ENCODE measurements at regions not wholly inside any gene's neighbourhood (a gene's known extent, or its start where the extent isn't known, plus 50 kb on each side); places are given as distances from the start of the nearest gene placed in this dataset.

DNA sequence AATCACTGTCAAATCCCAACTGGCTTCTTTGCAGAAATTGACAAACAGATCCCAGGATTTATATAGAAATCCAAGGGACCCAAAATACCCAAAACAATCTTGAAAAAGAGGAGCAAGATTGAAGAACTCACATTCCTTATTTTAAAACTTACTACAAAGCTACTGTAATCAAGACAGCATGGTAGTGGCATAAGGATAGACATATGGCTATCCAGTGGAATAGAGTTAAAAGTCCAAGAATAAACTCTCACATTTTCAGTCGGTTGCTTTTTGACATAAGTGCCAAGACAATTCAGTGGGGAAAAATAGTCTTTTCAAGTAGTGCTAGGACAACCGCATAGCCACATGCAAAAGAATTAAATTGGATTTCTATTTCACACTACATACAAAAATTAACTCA lies 81.0 kb upstream of the HOXC13 start:
- WGBS, 5 donors = 83 to 98% (median 93%) methylated on average over 2 of the region's 2 CpGs

DNA sequence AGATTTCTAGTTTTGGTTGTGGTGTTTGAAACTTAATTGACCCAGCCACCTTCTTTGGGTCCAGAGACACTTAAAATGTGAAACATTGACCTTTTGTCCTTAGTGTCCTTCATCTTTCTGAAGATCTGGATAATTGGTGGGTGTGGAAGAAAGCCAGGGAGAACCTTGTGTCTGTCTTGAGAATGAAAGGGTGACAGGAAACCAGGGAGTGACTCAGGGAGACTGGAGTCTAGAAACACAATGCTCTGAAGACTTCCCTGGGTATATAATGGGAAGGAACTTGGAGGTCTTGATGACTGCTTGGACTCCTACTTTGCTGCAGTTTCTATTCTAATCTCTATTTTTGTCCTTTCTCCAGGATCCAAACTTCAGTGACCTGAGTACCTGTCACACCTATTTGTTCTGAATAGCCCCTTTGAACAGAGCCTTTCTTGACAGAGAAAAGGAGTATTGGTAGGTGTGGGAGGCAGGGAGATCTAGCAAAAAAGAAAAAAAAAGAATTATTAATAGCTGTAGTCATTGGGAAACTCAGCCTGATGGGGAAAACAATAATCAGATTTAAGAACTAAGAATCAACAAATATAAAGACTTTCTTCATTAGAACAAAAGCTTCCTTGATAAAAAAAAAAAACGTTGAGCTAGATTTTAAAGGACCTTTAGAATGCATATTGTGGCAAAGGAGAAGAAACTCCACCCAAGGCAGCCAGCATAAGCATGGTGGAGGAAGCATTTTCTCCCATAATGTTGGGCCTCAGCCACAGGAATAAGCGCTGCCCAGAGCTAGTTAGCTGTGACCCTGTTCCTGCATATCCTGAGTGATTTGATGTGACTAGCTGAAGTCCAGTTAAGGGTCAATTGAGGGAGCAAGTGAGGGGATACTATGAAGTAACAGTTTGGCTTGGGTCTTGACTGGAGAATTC lies 77.9 kb upstream of the HOXC13 start:
- no peak overlapping the region for H3K27ac ChIP-seq
- H3K4me1 ChIP-seq = no peaks in the 10 kb centered on the region
- no peaks in the 10 kb centered on the region for H3K9me3 ChIP-seq
- no peaks in the 10 kb centered on the region for H3K36me3 ChIP-seq
- H3K27me3 ChIP-seq (replicated peaks in 1 of 7) = peaks cover 0 to 54% (median 5%) of the 10 kb centered on the region in 7 donors
- intact Hi-C loops (cut with DNase I; ENCODE audit: low total_unique reads) = no loop called here
- 58 to 66% (median 63%) methylated on average over 2 of the region's 2 CpGs for WGBS, 5 donors
- no peak overlapping the region for H3K4me3 ChIP-seq
- no peak for TF ChIP-seq POLR2A (IDR thresholded peaks at IDR 0.05)
- DNase-seq = no peak

More for the DNA sequence above, 81.0 kb upstream of the HOXC13 start:
- H3K4me1 ChIP-seq = no peaks in the 10 kb centered on the region
- no peaks in the 10 kb centered on the region for H3K9me3 ChIP-seq
- H3K27ac ChIP-seq = no peak overlapping the region
- H3K36me3 ChIP-seq = no peaks in the 10 kb centered on the region
- TF ChIP-seq CTCF (IDR thresholded peaks at IDR 0.05 in 8 of 11, conservative IDR thresholded peaks at IDR 0.05 in 3 of 11) (no peak), POLR2AphosphoS5 (IDR thresholded peaks at IDR 0.05) (no peak), POLR2A (IDR thresholded peaks at IDR 0.05) (no peak)
- H3K4me3 ChIP-seq = no peak overlapping the region
- no peak for DNase-seq
- H3K27me3 ChIP-seq (replicated peaks in 1 of 7) = peaks cover 0 to 68% (median 6%) of the 10 kb centered on the region in 7 donors
- intact Hi-C loops (cut with DNase I; ENCODE audit: low total_unique reads) = no loop called here

DNA sequence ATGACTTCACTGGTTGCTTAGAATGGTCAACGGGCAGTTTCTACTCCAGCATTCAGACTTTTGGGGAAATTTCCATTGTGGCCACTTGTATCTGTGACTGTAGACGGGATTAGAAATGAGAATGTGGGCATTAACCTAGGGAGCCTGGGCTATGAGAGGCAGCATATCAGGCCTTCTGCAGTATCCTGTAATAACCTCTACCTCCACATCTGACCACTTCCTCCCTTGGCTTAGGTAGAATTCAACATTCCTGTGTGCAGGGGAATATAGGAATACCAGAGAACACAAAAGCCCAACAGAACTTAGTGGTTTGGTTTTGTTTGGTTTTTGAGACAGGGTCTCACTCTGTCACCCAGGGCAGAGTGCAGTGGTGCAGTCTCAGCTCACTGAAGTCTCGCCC lies 76.4 kb upstream of the HOXC13 start:
- H3K4me1 ChIP-seq = no peaks in the 10 kb centered on the region
- intact Hi-C loops (cut with DNase I; ENCODE audit: low total_unique reads) = no loop called here
- TF ChIP-seq CTCF (IDR thresholded peaks at IDR 0.05 in 8 of 11, conservative IDR thresholded peaks at IDR 0.05 in 3 of 11) (no peak), POLR2A (IDR thresholded peaks at IDR 0.05) (no peak), POLR2AphosphoS5 (IDR thresholded peaks at IDR 0.05) (no peak)
- H3K27ac ChIP-seq = no peak overlapping the region
- DNase-seq = no peak
- 58 to 79% (median 59%) methylated on average over 3 of the region's 3 CpGs for WGBS, 5 donors
- no peaks in the 10 kb centered on the region for H3K9me3 ChIP-seq
- no peaks in the 10 kb centered on the region for H3K36me3 ChIP-seq
- H3K4me3 ChIP-seq = no peak overlapping the region
- peaks cover 0 to 57% (median 5%) of the 10 kb centered on the region in 7 donors for H3K27me3 ChIP-seq (replicated peaks in 1 of 7)

GRCh38 chr12:53862831-53863230 lies 75.8 kb upstream of the HOXC13 start:
- WGBS, 5 donors = 70 to 92% (median 90%) methylated on average over 2 of the region's 2 CpGs
- Histone ChIP-seq H3K27me3 (replicated peaks in 1 of 7) (peaks cover 0 to 64% (median 3%) of the 10 kb centered on the region in 7 donors), H3K27ac (no peak overlapping the region), H3K4me1 (no peaks in the 10 kb centered on the region), H3K4me3 (no peak overlapping the region), H3K9me3 (no peaks in the 10 kb centered on the region), H3K36me3 (no peaks in the 10 kb centered on the region)
- no peak for DNase-seq
- intact Hi-C loops (cut with DNase I; ENCODE audit: low total_unique reads) = no loop called here
- no peak for TF ChIP-seq POLR2A (IDR thresholded peaks at IDR 0.05)
- no peak for TF ChIP-seq POLR2AphosphoS5 (IDR thresholded peaks at IDR 0.05)
- no peak for TF ChIP-seq CTCF (IDR thresholded peaks at IDR 0.05 in 8 of 11, conservative IDR thresholded peaks at IDR 0.05 in 3 of 11)

Data from spleen (tissue), 11 donors.